Left ventricle myocardium inferior (tissue), 1 donor: ENCODE measurements at regions not wholly inside any gene's neighbourhood (a gene's known extent, or its start where the extent isn't known, plus 50 kb on each side); places are given as distances from the start of the nearest gene placed in this dataset.

Experiments
- DNase-seq: peaks from one replicate; pipeline ENCODE4 v3.0.0-alpha.2; 2020
- H3K27ac ChIP-seq: fragments of 200-600 bp; replicated peaks from 2 replicates; pipeline ENCODE4 v1.8.0; 2021
- H3K27me3 ChIP-seq: fragments of 200-600 bp; 2 replicates; pipeline ENCODE4 v1.8.0; 2021; ENCODE audit warnings: low read depth
- H3K36me3 ChIP-seq: fragments of 200-600 bp; 2 replicates; pipeline ENCODE4 v1.8.0; 2021
- H3K4me1 ChIP-seq: fragments of 200-600 bp; 2 replicates; pipeline ENCODE4 v1.8.0; 2021
- H3K4me3 ChIP-seq: fragments of 200-600 bp; 2 replicates; pipeline ENCODE4 v1.8.0; 2021; ENCODE audit warnings: mild to moderate bottlenecking, moderate library complexity
- H3K9me3 ChIP-seq: fragments of 200-600 bp; replicated peaks from 2 replicates; pipeline ENCODE4 v1.8.0; 2021
- CTCF ChIP-seq: fragments of 200-600 bp; IDR thresholded peaks from 2 replicates; pipeline ENCODE4 v1.8.0; 2021; ENCODE audit warnings: antibody characterized with exemption, mild to moderate bottlenecking, borderline replicate concordance
- intact Hi-C: fragments of 100-400 bp; cut with micrococcal nuclease; formaldehyde crosslinking; loops from one replicate; pipeline ENCODE4 v1.11.0; 2022
- donor health status: DM: no; HTN: yes; CAD: no; lungs with severe emphysema.

DNA sequence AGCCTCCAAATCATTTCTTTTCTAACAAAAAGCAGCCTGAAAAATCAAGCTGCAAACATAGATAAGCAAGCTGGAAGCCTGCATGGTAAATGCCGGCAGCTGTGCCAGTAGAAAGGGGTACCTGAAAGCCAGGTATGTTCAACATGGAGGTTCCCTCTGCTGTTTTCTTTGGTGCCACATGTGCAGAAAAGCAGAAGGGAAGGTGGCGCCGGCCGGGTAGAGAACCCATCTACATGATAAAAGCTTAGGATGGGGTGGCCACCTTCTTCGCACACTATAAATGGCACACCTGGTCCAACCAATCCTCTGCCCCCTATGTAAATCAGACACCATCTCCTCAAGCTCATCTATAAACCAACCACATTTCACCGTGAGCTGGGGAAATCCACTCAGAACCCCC, 268.9 kb upstream of the IRX2 start:
- no peaks in the 10 kb centered on the region for H3K4me1 ChIP-seq
- no peaks in the 10 kb centered on the region for H3K9me3 ChIP-seq
- TF ChIP-seq CTCF = no peak
- DNase-seq = no peak
- H3K36me3 ChIP-seq = no peaks in the 10 kb centered on the region
- intact Hi-C loops = no loop called here
- H3K27ac ChIP-seq = no peak overlapping the region
- no peak overlapping the region for H3K4me3 ChIP-seq
- peaks cover 20% of the 10 kb centered on the region for H3K27me3 ChIP-seq

DNA sequence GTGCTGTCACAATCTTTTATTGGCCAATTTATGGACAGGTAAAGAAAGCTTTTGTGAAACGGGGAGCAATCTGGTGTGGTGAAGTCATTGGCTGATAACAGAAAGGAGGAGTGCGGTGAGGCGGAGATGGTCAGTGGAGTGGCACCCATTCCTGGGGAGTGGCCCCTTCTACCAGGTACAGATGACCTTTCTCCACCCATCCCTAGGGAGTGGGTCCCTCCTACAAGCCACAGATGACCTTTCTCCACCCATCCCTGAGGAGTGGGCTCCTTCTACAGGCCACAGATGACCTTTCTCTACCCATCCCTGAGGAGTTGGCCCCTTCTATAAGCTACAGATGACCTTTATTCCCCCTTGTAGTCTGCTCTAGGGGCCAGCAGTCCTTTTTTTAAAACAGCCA, 267.6 kb upstream of the IRX2 start:
- no peak for DNase-seq
- intact Hi-C loops = no loop called here
- Histone ChIP-seq H3K27me3 (peaks cover 14% of the 10 kb centered on the region), H3K4me3 (no peak overlapping the region), H3K36me3 (no peaks in the 10 kb centered on the region), H3K9me3 (no peaks in the 10 kb centered on the region), H3K4me1 (no peaks in the 10 kb centered on the region), H3K27ac (no peak overlapping the region)
- no peak for TF ChIP-seq CTCF

DNA sequence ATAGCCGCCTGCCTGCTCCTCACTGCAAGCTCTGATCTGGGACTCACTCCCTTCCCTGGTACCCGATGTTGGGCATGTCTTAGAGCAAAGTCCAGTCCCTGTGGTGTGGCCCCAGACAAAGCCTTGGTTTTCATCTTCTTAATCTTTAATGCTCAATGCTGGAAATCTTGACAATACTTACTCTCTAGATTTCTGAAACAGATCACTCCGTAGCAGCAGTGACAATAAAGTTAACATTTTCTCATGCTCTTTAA, 260.2 kb upstream of the IRX2 start:
- Histone ChIP-seq H3K36me3 (no peaks in the 10 kb centered on the region), H3K27ac (no peak overlapping the region), H3K9me3 (no peaks in the 10 kb centered on the region), H3K4me3 (no peak overlapping the region), H3K4me1 (no peaks in the 10 kb centered on the region), H3K27me3 (no peaks in the 10 kb centered on the region)
- DNase-seq = no peak
- no peak for TF ChIP-seq CTCF
- intact Hi-C loops = no loop called here

- no peak overlapping the region for H3K4me3 ChIP-seq
- no peaks in the 10 kb centered on the region for H3K36me3 ChIP-seq
- intact Hi-C loops = no loop called here
- H3K27me3 ChIP-seq = peaks cover 3% of the 10 kb centered on the region
- no peaks in the 10 kb centered on the region for H3K4me1 ChIP-seq
- TF ChIP-seq CTCF = no peak
- DNase-seq = no peak
- H3K27ac ChIP-seq = no peak overlapping the region
- H3K9me3 ChIP-seq = no peaks in the 10 kb centered on the region
These were observed 259.7 kb upstream of the IRX2 start for GRCh38 chr5:3010953-3011763.

DNA sequence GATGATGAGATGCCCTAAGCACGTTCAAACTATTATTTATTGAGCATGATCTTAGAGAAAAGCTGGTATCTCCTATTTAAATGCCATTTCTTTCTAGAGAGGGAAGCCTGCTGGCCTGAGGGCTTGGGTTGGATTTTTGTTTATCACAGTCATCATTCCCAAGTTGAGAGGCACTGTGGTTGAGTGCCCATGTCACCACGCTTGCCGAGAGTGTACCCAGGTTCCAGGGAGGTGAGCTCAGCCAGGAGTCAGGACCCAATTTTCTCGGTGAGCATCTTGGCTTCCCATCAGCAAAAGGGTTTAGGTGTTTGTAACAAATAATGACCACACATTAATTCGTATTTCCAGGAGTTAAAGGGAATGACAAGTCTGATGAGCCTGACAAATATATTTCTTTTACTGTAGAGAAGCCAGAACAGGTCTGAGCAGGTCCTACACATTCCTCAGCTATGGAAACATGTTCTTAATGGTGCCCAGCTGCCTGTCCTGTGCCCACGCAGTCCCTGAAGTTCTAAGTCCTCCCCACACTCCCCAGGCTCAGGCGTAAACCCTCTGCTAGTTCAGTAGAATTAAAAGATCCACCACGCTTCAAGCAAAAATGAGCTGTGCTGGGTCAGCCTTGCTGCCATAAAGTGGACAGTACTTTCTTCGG, 258.9 kb upstream of the IRX2 start:
- DNase-seq = no peak
- Histone ChIP-seq H3K4me1 (no peaks in the 10 kb centered on the region), H3K27me3 (peaks cover 3% of the 10 kb centered on the region), H3K4me3 (no peak overlapping the region), H3K27ac (no peak overlapping the region), H3K36me3 (no peaks in the 10 kb centered on the region), H3K9me3 (no peaks in the 10 kb centered on the region)
- intact Hi-C loops = no loop called here
- TF ChIP-seq CTCF = no peak
